ENCODE measurements at regions not wholly inside any gene's neighbourhood (a gene's known extent, or its start where the extent isn't known, plus 50 kb on each side); places are given as distances from the start of the nearest gene placed in this dataset.

- TF ChIP-seq CSDC2 (CRISPR knock-in tag; IDR thresholded peaks at IDR 0.05) (no peak), ZFP30 (CRISPR knock-in tag; IDR thresholded peaks at IDR 0.05) (no peak), OSR1 (CRISPR knock-in tag; IDR thresholded peaks at IDR 0.05) (no peak), ZNF565 (CRISPR knock-in tag; conservative IDR thresholded peaks at IDR 0.05; ENCODE audit: low read depth) (no peak), SNAI2 (CRISPR knock-in tag; IDR thresholded peaks at IDR 0.05) (no peak), GLIS3 (CRISPR knock-in tag; IDR thresholded peaks at IDR 0.05) (no peak), ZNF70 (CRISPR knock-in tag; IDR thresholded peaks at IDR 0.05) (no peak), CREB5 (CRISPR knock-in tag; IDR thresholded peaks at IDR 0.05; ENCODE audit: low read depth) (no peak), PPARA (CRISPR knock-in tag; IDR thresholded peaks at IDR 0.05; ENCODE audit: borderline replicate concordance) (no peak), CSRNP3 (CRISPR knock-in tag; IDR thresholded peaks at IDR 0.05) (no peak), TSHZ2 (CRISPR knock-in tag; IDR thresholded peaks at IDR 0.05) (no peak), ZFP3 (CRISPR knock-in tag; IDR thresholded peaks at IDR 0.05) (no peak), POU6F1 (CRISPR knock-in tag; IDR thresholded peaks at IDR 0.05; ENCODE audit: borderline replicate concordance, low read depth) (no peak), ESRRG (CRISPR knock-in tag; IDR thresholded peaks at IDR 0.05) (no peak)
- no peak for ATAC-seq
These were observed 49.9 kb upstream of the LRPAP1 start for GRCh38 chr4:3582091-3582475.
